ENCODE measurements at regions not wholly inside any gene's neighbourhood (a gene's known extent, or its start where the extent isn't known, plus 50 kb on each side); places are given as distances from the start of the nearest gene placed in this dataset.

DNA sequence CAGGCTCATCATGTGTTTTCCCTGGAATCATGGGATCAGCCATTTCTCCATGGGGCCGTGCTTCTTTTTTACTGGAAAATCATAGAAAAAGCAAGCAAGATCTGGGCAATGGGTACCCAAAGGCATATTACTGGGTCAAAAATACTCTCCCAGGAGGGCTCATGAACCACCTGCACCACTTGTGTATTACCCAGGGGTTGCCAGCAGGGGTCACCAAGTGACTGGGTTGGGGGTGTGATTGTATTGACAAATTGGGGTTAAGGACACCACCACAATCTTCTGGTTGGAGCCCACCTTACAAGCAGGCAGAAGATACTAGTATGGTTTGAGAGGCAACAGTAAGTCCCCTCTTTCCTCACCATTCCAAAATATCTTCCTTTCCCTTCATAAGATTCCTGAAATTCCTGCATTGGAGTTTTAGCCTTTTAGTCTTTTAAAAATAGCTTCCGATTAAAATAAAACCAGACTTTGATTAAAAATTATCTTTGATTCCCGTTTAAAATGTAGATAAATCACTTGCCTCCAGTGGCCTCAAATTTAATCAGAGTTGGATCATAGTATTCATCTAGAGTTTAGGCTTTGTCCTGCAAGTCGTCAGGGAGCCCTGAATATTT is 603.3 kb downstream of the KIF4B start:
- TF ChIP-seq, protein P1, sequence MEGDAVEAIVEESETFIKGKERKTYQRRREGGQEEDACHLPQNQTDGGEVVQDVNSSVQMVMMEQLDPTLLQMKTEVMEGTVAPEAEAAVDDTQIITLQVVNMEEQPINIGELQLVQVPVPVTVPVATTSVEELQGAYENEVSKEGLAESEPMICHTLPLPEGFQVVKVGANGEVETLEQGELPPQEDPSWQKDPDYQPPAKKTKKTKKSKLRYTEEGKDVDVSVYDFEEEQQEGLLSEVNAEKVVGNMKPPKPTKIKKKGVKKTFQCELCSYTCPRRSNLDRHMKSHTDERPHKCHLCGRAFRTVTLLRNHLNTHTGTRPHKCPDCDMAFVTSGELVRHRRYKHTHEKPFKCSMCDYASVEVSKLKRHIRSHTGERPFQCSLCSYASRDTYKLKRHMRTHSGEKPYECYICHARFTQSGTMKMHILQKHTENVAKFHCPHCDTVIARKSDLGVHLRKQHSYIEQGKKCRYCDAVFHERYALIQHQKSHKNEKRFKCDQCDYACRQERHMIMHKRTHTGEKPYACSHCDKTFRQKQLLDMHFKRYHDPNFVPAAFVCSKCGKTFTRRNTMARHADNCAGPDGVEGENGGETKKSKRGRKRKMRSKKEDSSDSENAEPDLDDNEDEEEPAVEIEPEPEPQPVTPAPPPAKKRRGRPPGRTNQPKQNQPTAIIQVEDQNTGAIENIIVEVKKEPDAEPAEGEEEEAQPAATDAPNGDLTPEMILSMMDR (IDR thresholded peaks at IDR 0.05): peak; percentile 33 to 65 (median 54)
- no peak for TF ChIP-seq POLR2A (IDR thresholded peaks at IDR 0.05)
